A673 (cell line): ENCODE measurements at regions not wholly inside any gene's neighbourhood (a gene's known extent, or its start where the extent isn't known, plus 50 kb on each side); places are given as distances from the start of the nearest gene placed in this dataset.

ENCODE experiments used
- EZH2 ChIP-seq: fragments of 200-600 bp; sonication (generic); IDR thresholded peaks from 2 replicates; pipeline ENCODE4 v1.6.1; 2017; ENCODE audit warnings: borderline replicate concordance, low read depth, mild to moderate bottlenecking, mixed read lengths, antibody characterized with exemption, low read length; ENCODE audit not compliant: poor library complexity, severe bottlenecking
- TF ChIP-seq, protein P1 (sequence below): fragments of 300-800, 200-600 bp; sonication (generic); conservative IDR thresholded peaks from 2 replicates; pipeline ENCODE4 v1.5.1; 2017; ENCODE audit warnings: low read depth, mild to moderate bottlenecking, antibody characterized with exemption, low read length, moderate library complexity, mixed read lengths

DNA sequence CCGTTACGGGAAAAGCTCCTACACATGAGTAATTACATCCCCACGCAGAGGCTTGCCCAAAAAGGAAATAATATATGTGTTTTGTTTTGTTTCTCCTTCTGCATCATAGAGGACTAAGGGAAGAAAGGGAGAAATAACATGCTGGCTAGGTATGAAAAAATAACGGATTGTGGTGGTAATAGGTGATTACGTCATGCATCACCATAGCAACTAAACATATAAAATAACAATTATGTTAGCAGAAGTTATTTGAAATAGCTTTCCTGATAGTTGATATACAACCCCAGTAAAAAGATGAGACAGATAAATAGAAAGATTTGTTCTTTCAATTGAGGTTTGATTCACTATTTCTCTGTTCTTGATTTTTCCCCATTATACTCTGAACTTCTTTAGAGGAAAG, 518.0 kb downstream of the ZNF516 start:
- TF ChIP-seq, protein P1, sequence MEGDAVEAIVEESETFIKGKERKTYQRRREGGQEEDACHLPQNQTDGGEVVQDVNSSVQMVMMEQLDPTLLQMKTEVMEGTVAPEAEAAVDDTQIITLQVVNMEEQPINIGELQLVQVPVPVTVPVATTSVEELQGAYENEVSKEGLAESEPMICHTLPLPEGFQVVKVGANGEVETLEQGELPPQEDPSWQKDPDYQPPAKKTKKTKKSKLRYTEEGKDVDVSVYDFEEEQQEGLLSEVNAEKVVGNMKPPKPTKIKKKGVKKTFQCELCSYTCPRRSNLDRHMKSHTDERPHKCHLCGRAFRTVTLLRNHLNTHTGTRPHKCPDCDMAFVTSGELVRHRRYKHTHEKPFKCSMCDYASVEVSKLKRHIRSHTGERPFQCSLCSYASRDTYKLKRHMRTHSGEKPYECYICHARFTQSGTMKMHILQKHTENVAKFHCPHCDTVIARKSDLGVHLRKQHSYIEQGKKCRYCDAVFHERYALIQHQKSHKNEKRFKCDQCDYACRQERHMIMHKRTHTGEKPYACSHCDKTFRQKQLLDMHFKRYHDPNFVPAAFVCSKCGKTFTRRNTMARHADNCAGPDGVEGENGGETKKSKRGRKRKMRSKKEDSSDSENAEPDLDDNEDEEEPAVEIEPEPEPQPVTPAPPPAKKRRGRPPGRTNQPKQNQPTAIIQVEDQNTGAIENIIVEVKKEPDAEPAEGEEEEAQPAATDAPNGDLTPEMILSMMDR, result no peak
- TF ChIP-seq EZH2, result no peak
